WTC11 (cell line): ENCODE measurements at regions not wholly inside any gene's neighbourhood (a gene's known extent, or its start where the extent isn't known, plus 50 kb on each side); places are given as distances from the start of the nearest gene placed in this dataset.

Experiments
- ATAC-seq: fragments of 200-7000 bp; cut with Tn5 transposase; 2 replicates; pipeline ENCODE4 v1.10.0; 2021; ENCODE audit warnings: mild to moderate bottlenecking, moderate library complexity
- CTCF ChIA-PET: fragments of 300-600 bp; sonication (Branson Sonifier 250); formaldehyde crosslinking; loops from one replicate; lab custom pipeline; 2021; ENCODE audit warnings: antibody characterized with exemption; lab: Charles Lee
- POLR2A ChIA-PET: fragments of 350-600 bp; sonication (Branson Sonifier 250); formaldehyde crosslinking; loops from one replicate; lab custom pipeline; 2021; ENCODE audit warnings: antibody characterized with exemption; lab: Charles Lee
- DNase-seq: peaks from one replicate; pipeline ENCODE4 v3.0.0; 2021; ENCODE audit warnings: low spot score
- H3K27ac Mint-ChIP-seq: 2 replicates; pipeline ENCODE4 v1.8.0; 2021; ENCODE audit warnings: mixed read lengths
- H3K27me3 Mint-ChIP-seq: 2 replicates; pipeline ENCODE4 v1.8.0; 2021; ENCODE audit warnings: low read depth, mild to moderate bottlenecking, moderate library complexity, mixed read lengths
- H3K36me3 Mint-ChIP-seq: 2 replicates; pipeline ENCODE4 v1.8.0; 2021; ENCODE audit warnings: mixed read lengths
- H3K4me1 Mint-ChIP-seq: 2 replicates; pipeline ENCODE4 v1.8.0; 2022; ENCODE audit warnings: mixed read lengths
- H3K4me3 Mint-ChIP-seq: 2 replicates; pipeline ENCODE4 v1.8.0; 2021; ENCODE audit warnings: mild to moderate bottlenecking, moderate library complexity, mixed read lengths
- H3K9me3 Mint-ChIP-seq: 2 replicates; pipeline ENCODE4 v1.8.0; 2021; ENCODE audit warnings: mixed read lengths
- CBFB ChIP-seq: sonication (generic); formaldehyde crosslinking; IDR thresholded peaks from 2 replicates; pipeline ENCODE4 v1.8.1; 2022; ENCODE audit warnings: mild to moderate bottlenecking, low read depth, missing genetic modification reagents
- FOXJ3 ChIP-seq: sonication (generic); formaldehyde crosslinking; IDR thresholded peaks from 2 replicates; pipeline ENCODE4 v1.9.0; 2021; ENCODE audit warnings: missing genetic modification reagents, mild to moderate bottlenecking, borderline replicate concordance
- GRHL2 ChIP-seq: fragments of 250-450 bp; sonication (Bioruptor Pico); IDR thresholded peaks from 2 replicates; pipeline ENCODE4 v1.8.0; 2022; ENCODE audit warnings: mild to moderate bottlenecking, moderate library complexity; ENCODE audit not compliant: insufficient replicate concordance, severe bottlenecking
- GTF2I ChIP-seq: fragments of 250-450 bp; sonication (Bioruptor Pico); conservative IDR thresholded peaks from 2 replicates; pipeline ENCODE4 v1.4.0; 2021; ENCODE audit warnings: mild to moderate bottlenecking
- IRF2 ChIP-seq: sonication (generic); formaldehyde crosslinking; IDR thresholded peaks from 2 replicates; pipeline ENCODE4 v1.8.0; 2022; ENCODE audit warnings: low read depth, missing genetic modification reagents, borderline replicate concordance
- JAZF1 ChIP-seq: fragments of 250-450 bp; sonication (Bioruptor Pico); IDR thresholded peaks from 2 replicates; pipeline ENCODE4 v1.9.0; 2021; ENCODE audit warnings: moderate library complexity, mild to moderate bottlenecking, inconsistent platforms
- JUN ChIP-seq: sonication (generic); formaldehyde crosslinking; IDR thresholded peaks from 2 replicates; pipeline ENCODE4 v1.8.0; 2023; ENCODE audit warnings: mild to moderate bottlenecking, missing genetic modification reagents
- KAT7 ChIP-seq: sonication (generic); formaldehyde crosslinking; IDR thresholded peaks from 2 replicates; pipeline ENCODE4 v1.8.1; 2023; ENCODE audit warnings: missing genetic modification reagents, mild to moderate bottlenecking, borderline replicate concordance
- MXD4 ChIP-seq: fragments of 250-450 bp; sonication (Bioruptor Pico); IDR thresholded peaks from 2 replicates; pipeline ENCODE4 v1.8.0; 2021; ENCODE audit warnings: mild to moderate bottlenecking, moderate library complexity, borderline replicate concordance
- SP1 ChIP-seq: sonication (generic); formaldehyde crosslinking; conservative IDR thresholded peaks from 2 replicates; pipeline ENCODE4 v1.8.1; 2022; ENCODE audit warnings: missing genetic modification reagents
- ZBTB21 ChIP-seq: sonication (generic); formaldehyde crosslinking; IDR thresholded peaks from 2 replicates; pipeline ENCODE4 v1.8.1; 2023; ENCODE audit warnings: mild to moderate bottlenecking, missing genetic modification reagents, borderline replicate concordance
- ZNF121 ChIP-seq: sonication (generic); formaldehyde crosslinking; IDR thresholded peaks from 2 replicates; pipeline ENCODE4 v1.8.0; 2023; ENCODE audit warnings: missing genetic modification reagents
- ZNF263 ChIP-seq: sonication (generic); formaldehyde crosslinking; IDR thresholded peaks from 2 replicates; pipeline ENCODE4 v1.8.1; 2022; ENCODE audit warnings: low read depth, mild to moderate bottlenecking, moderate library complexity, missing genetic modification reagents
- ZNF396 ChIP-seq: fragments of 250-450 bp; sonication (Bioruptor Pico); IDR thresholded peaks from 2 replicates; pipeline ENCODE4 v1.8.0; 2021; ENCODE audit warnings: mild to moderate bottlenecking, moderate library complexity, borderline replicate concordance
- TF ChIP-seq, protein P1 (sequence below): fragments of 250-450 bp; sonication (Bioruptor Pico); IDR thresholded peaks from 2 replicates; pipeline ENCODE4 v1.8.0; 2021; ENCODE audit warnings: mild to moderate bottlenecking
- TF ChIP-seq, protein P2 (sequence below): sonication (generic); formaldehyde crosslinking; IDR thresholded peaks from 2 replicates; pipeline ENCODE4 v1.8.1; 2023; ENCODE audit warnings: mild to moderate bottlenecking, missing genetic modification reagents
- TF ChIP-seq, protein P3 (sequence below): sonication (generic); formaldehyde crosslinking; IDR thresholded peaks from 2 replicates; pipeline ENCODE4 v1.8.1; 2022; ENCODE audit warnings: mild to moderate bottlenecking, missing genetic modification reagents, moderate library complexity, borderline replicate concordance
- TF ChIP-seq, protein P4 (sequence below): sonication (generic); formaldehyde crosslinking; IDR thresholded peaks from 2 replicates; pipeline ENCODE4 v1.8.1; 2023; ENCODE audit warnings: mild to moderate bottlenecking, moderate library complexity, missing genetic modification reagents
- TF ChIP-seq, protein P5 (sequence below): sonication (generic); formaldehyde crosslinking; IDR thresholded peaks from 2 replicates; pipeline ENCODE4 v1.8.1; 2023; ENCODE audit warnings: mild to moderate bottlenecking, missing genetic modification reagents, moderate library complexity
- TF ChIP-seq, protein P6 (sequence below): fragments of 250-450 bp; sonication (Bioruptor Pico); conservative IDR thresholded peaks from 2 replicates; pipeline ENCODE4 v1.9.0; 2021; ENCODE audit warnings: mild to moderate bottlenecking
- TF ChIP-seq, protein P7 (sequence below): sonication (generic); formaldehyde crosslinking; IDR thresholded peaks from 2 replicates; pipeline ENCODE4 v1.8.0; 2022; ENCODE audit warnings: mild to moderate bottlenecking, missing genetic modification reagents
- TF ChIP-seq, protein P8 (sequence below): sonication (generic); formaldehyde crosslinking; IDR thresholded peaks from 2 replicates; pipeline ENCODE4 v1.8.0; 2023; ENCODE audit warnings: mild to moderate bottlenecking, missing genetic modification reagents

DNA sequence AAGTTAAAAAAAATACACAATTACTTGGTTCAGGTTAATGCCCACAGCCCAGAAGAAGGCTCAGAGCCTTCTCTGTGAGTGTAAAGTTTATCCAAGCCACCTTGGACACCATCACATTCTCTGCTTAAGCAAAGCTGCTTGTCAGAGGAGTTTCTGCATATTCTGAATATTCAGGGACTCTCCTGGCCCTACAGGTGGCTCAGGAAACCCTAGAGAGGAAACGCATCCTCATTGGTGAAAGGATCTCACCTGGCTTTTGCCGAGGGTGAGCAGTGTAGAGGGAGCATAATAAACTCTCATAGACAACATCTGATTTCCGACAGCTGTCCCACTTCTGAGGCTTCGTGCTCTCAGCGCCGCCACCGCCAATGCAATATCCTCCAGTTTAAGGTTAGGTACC is 239.9 kb upstream of the TSHZ3 start:
- ATAC-seq (peak; percentile 91), DNase-seq (no peak)
- no peak overlapping the region for H3K4me3 Mint-ChIP-seq
- H3K27ac Mint-ChIP-seq = peak overlapping the region; percentile 85
- no peak for TF ChIP-seq CBFB
- TF ChIP-seq, protein P1, sequence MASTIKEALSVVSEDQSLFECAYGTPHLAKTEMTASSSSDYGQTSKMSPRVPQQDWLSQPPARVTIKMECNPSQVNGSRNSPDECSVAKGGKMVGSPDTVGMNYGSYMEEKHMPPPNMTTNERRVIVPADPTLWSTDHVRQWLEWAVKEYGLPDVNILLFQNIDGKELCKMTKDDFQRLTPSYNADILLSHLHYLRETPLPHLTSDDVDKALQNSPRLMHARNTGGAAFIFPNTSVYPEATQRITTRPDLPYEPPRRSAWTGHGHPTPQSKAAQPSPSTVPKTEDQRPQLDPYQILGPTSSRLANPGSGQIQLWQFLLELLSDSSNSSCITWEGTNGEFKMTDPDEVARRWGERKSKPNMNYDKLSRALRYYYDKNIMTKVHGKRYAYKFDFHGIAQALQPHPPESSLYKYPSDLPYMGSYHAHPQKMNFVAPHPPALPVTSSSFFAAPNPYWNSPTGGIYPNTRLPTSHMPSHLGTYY = no peak
- no peak for TF ChIP-seq JAZF1 (CRISPR knock-in tag)
- no peak for TF ChIP-seq ZNF121 (CRISPR knock-in tag)
- no peak for TF ChIP-seq JUN (CRISPR knock-in tag)
- no peak for TF ChIP-seq ZNF396 (CRISPR knock-in tag)
- TF ChIP-seq ZBTB21 (CRISPR knock-in tag) = no peak
- no peak for TF ChIP-seq IRF2
- TF ChIP-seq SP1 (CRISPR knock-in tag) = no peak
- TF ChIP-seq, protein P2, sequence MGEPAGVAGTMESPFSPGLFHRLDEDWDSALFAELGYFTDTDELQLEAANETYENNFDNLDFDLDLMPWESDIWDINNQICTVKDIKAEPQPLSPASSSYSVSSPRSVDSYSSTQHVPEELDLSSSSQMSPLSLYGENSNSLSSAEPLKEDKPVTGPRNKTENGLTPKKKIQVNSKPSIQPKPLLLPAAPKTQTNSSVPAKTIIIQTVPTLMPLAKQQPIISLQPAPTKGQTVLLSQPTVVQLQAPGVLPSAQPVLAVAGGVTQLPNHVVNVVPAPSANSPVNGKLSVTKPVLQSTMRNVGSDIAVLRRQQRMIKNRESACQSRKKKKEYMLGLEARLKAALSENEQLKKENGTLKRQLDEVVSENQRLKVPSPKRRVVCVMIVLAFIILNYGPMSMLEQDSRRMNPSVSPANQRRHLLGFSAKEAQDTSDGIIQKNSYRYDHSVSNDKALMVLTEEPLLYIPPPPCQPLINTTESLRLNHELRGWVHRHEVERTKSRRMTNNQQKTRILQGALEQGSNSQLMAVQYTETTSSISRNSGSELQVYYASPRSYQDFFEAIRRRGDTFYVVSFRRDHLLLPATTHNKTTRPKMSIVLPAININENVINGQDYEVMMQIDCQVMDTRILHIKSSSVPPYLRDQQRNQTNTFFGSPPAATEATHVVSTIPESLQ (CRISPR knock-in tag) = no peak
- no peak for TF ChIP-seq KAT7 (CRISPR knock-in tag)
- TF ChIP-seq ZNF263 (CRISPR knock-in tag) = no peak
- peaks cover 26% of the 10 kb centered on the region for H3K9me3 Mint-ChIP-seq
- peaks cover 7% of the 10 kb centered on the region for H3K36me3 Mint-ChIP-seq
- H3K4me1 Mint-ChIP-seq = peaks cover 31% of the 10 kb centered on the region
- peaks cover 11% of the 10 kb centered on the region; the same call in 1 of the 2 replicates for H3K27me3 Mint-ChIP-seq
- POLR2A ChIA-PET = no interaction called here
- CTCF ChIA-PET = no interaction called here

DNA sequence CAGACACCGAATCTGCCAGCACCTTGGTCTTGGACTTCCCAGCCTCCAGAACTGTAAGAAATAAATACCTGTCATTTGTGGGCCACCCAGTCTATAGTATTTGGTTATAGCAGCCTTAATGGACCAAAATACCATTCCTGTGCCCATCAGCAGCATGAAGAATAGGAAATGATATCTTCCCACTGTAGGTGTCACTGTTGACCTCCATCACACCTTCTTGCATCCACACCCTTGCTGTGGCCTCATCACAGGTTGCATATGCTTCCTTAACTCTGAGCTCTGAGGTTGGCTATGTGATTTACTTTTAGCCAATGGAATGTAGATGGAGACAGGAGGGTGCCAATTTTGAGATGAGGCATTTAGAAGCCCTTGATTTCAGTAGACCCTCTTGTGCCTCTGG is 242.0 kb upstream of the TSHZ3 start:
- CTCF ChIA-PET = no interaction called here
- Mint-ChIP-seq H3K27me3 (peaks cover 11% of the 10 kb centered on the region; the same call in 1 of the 2 replicates), H3K36me3 (peaks cover 7% of the 10 kb centered on the region), H3K4me3 (no peak overlapping the region), H3K9me3 (peaks cover 26% of the 10 kb centered on the region), H3K27ac (no peak overlapping the region), H3K4me1 (peaks cover 44% of the 10 kb centered on the region)
- POLR2A ChIA-PET = no interaction called here
- ATAC-seq = no peak
- DNase-seq = no peak
- TF ChIP-seq MXD4 (no peak), ZBTB21 (CRISPR knock-in tag) (no peak), FOXJ3 (CRISPR knock-in tag) (no peak), CBFB (no peak), GTF2I (no peak), ZNF263 (CRISPR knock-in tag) (no peak), ZNF396 (CRISPR knock-in tag) (no peak), GRHL2 (no peak), JUN (CRISPR knock-in tag) (no peak)
- TF ChIP-seq, protein P3, sequence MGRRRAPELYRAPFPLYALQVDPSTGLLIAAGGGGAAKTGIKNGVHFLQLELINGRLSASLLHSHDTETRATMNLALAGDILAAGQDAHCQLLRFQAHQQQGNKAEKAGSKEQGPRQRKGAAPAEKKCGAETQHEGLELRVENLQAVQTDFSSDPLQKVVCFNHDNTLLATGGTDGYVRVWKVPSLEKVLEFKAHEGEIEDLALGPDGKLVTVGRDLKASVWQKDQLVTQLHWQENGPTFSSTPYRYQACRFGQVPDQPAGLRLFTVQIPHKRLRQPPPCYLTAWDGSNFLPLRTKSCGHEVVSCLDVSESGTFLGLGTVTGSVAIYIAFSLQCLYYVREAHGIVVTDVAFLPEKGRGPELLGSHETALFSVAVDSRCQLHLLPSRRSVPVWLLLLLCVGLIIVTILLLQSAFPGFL (CRISPR knock-in tag) = no peak
- TF ChIP-seq, protein P4, sequence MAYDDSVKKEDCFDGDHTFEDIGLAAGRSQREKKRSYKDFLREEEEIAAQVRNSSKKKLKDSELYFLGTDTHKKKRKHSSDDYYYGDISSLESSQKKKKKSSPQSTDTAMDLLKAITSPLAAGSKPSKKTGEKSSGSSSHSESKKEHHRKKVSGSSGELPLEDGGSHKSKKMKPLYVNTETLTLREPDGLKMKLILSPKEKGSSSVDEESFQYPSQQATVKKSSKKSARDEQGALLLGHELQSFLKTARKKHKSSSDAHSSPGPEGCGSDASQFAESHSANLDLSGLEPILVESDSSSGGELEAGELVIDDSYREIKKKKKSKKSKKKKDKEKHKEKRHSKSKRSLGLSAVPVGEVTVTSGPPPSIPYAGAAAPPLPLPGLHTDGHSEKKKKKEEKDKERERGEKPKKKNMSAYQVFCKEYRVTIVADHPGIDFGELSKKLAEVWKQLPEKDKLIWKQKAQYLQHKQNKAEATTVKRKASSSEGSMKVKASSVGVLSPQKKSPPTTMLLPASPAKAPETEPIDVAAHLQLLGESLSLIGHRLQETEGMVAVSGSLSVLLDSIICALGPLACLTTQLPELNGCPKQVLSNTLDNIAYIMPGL = no peak
- TF ChIP-seq, protein P5, sequence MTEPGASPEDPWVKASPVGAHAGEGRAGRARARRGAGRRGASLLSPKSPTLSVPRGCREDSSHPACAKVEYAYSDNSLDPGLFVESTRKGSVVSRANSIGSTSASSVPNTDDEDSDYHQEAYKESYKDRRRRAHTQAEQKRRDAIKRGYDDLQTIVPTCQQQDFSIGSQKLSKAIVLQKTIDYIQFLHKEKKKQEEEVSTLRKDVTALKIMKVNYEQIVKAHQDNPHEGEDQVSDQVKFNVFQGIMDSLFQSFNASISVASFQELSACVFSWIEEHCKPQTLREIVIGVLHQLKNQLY (CRISPR knock-in tag) = no peak
- TF ChIP-seq, protein P6, sequence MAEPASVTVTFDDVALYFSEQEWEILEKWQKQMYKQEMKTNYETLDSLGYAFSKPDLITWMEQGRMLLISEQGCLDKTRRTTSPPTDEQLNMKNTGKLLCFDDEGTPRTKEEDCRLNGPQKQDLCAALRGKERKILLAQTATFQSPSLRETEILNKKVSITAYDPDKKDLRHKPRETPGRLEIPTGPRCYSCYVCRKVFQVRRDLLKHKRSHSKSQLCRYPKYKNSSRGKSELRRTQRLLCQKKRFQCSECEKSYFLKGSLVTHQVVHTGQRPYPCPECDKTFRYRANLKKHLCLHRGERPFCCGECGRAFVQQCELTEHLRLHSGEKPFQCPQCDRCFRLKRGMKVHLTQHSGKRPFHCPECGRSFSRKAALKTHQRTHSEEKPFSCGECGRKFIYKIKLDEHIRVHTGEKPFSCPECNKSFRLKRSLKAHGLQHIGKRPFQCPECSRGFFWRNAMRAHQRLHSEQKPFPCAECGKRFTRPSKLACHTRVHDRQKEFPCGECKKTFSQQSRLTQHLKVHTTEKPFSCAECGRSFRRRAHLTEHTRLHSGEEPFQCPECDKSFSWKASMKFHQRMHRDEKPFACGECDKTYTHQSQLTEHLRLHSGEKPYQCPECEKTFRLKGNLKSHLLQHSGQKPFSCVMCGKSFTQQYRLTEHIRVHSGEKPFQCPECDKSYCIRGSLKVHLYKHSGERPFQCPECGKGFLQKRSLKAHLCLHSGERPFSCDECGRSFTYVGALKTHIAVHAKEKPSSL (CRISPR knock-in tag) = no peak
- TF ChIP-seq, protein P7, sequence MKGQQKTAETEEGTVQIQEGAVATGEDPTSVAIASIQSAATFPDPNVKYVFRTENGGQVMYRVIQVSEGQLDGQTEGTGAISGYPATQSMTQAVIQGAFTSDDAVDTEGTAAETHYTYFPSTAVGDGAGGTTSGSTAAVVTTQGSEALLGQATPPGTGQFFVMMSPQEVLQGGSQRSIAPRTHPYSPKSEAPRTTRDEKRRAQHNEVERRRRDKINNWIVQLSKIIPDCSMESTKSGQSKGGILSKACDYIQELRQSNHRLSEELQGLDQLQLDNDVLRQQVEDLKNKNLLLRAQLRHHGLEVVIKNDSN (CRISPR knock-in tag) = no peak
- TF ChIP-seq, protein P8, sequence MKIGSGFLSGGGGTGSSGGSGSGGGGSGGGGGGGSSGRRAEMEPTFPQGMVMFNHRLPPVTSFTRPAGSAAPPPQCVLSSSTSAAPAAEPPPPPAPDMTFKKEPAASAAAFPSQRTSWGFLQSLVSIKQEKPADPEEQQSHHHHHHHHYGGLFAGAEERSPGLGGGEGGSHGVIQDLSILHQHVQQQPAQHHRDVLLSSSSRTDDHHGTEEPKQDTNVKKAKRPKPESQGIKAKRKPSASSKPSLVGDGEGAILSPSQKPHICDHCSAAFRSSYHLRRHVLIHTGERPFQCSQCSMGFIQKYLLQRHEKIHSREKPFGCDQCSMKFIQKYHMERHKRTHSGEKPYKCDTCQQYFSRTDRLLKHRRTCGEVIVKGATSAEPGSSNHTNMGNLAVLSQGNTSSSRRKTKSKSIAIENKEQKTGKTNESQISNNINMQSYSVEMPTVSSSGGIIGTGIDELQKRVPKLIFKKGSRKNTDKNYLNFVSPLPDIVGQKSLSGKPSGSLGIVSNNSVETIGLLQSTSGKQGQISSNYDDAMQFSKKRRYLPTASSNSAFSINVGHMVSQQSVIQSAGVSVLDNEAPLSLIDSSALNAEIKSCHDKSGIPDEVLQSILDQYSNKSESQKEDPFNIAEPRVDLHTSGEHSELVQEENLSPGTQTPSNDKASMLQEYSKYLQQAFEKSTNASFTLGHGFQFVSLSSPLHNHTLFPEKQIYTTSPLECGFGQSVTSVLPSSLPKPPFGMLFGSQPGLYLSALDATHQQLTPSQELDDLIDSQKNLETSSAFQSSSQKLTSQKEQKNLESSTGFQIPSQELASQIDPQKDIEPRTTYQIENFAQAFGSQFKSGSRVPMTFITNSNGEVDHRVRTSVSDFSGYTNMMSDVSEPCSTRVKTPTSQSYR (CRISPR knock-in tag) = no peak
